ENCODE measurements at regions not wholly inside any gene's neighbourhood (a gene's known extent, or its start where the extent isn't known, plus 50 kb on each side); places are given as distances from the start of the nearest gene placed in this dataset.

GRCh38 chr14:85056267-85056666 is 473.7 kb upstream of the FLRT2 start:
- no peak for DNase-seq (ENCODE audit: low read depth, low spot score)
- ChIA-PET POLR2A (no interaction called here), CTCF (no interaction called here)
- no peaks in the 10 kb centered on the region for H3K27me3 ChIP-seq (ENCODE audit: control insufficient read depth, insufficient read depth, low read length)
- no peak overlapping the region for H3K27ac ChIP-seq (ENCODE audit: low read depth, low read length)
- TF ChIP-seq CTCF (IDR thresholded peaks at IDR 0.05; ENCODE audit: low read depth, low read length): no peak
- H3K4me3 ChIP-seq (ENCODE audit: low read depth, low read length): no peak overlapping the region
- no peaks in the 10 kb centered on the region for H3K9me3 ChIP-seq (ENCODE audit: control insufficient read depth, insufficient read depth, low read length)

GRCh38 chr14:85057221-85057620 is 472.7 kb upstream of the FLRT2 start:
- ChIA-PET POLR2A (no interaction called here), CTCF (interaction anchor here (0.7 kb wide), 1 partner anchor 479 kb away, joined by 3 read pairs; no protein-coding TSS in a partner anchor)
- Histone ChIP-seq H3K4me3 (ENCODE audit: low read depth, low read length) (no peak overlapping the region), H3K27ac (ENCODE audit: low read depth, low read length) (no peak overlapping the region), H3K9me3 (ENCODE audit: control insufficient read depth, insufficient read depth, low read length) (no peaks in the 10 kb centered on the region), H3K27me3 (ENCODE audit: control insufficient read depth, insufficient read depth, low read length) (no peaks in the 10 kb centered on the region)
- DNase-seq (ENCODE audit: low read depth, low spot score): no peak
- TF ChIP-seq CTCF (IDR thresholded peaks at IDR 0.05; ENCODE audit: low read depth, low read length): no peak

GRCh38 chr14:85058150-85058549 is 471.8 kb upstream of the FLRT2 start:
- Histone ChIP-seq H3K4me3 (ENCODE audit: low read depth, low read length) (no peak overlapping the region), H3K9me3 (ENCODE audit: control insufficient read depth, insufficient read depth, low read length) (no peaks in the 10 kb centered on the region), H3K27ac (ENCODE audit: low read depth, low read length) (no peak overlapping the region), H3K27me3 (ENCODE audit: control insufficient read depth, insufficient read depth, low read length) (no peaks in the 10 kb centered on the region)
- no peak for TF ChIP-seq CTCF (IDR thresholded peaks at IDR 0.05; ENCODE audit: low read depth, low read length)
- ChIA-PET POLR2A (no interaction called here), CTCF (no interaction called here)
- no peak for DNase-seq (ENCODE audit: low read depth, low spot score)

- POLR2A ChIA-PET: no interaction called here
- Histone ChIP-seq H3K4me3 (ENCODE audit: low read depth, low read length) (no peak overlapping the region), H3K27ac (ENCODE audit: low read depth, low read length) (no peak overlapping the region), H3K9me3 (ENCODE audit: control insufficient read depth, insufficient read depth, low read length) (no peaks in the 10 kb centered on the region), H3K27me3 (ENCODE audit: control insufficient read depth, insufficient read depth, low read length) (no peaks in the 10 kb centered on the region)
- DNase-seq (ENCODE audit: low read depth, low spot score): no peak
- no peak for TF ChIP-seq CTCF (IDR thresholded peaks at IDR 0.05; ENCODE audit: low read depth, low read length)
- CTCF ChIA-PET: interaction anchor here (0.6 kb wide), 1 partner anchor 552 kb away, joined by 3 read pairs; no protein-coding TSS in a partner anchor
Measured at GRCh38 chr14:85060121-85060520, 469.8 kb upstream of the FLRT2 start.

- Histone ChIP-seq H3K27ac (ENCODE audit: low read depth, low read length) (no peak overlapping the region), H3K9me3 (ENCODE audit: control insufficient read depth, insufficient read depth, low read length) (no peaks in the 10 kb centered on the region), H3K4me3 (ENCODE audit: low read depth, low read length) (no peak overlapping the region), H3K27me3 (ENCODE audit: control insufficient read depth, insufficient read depth, low read length) (no peaks in the 10 kb centered on the region)
- TF ChIP-seq CTCF (IDR thresholded peaks at IDR 0.05; ENCODE audit: low read depth, low read length): no peak
- CTCF ChIA-PET: no interaction called here
- POLR2A ChIA-PET: no interaction called here
- no peak for DNase-seq (ENCODE audit: low read depth, low spot score)
Measured at GRCh38 chr14:85061256-85061655, 468.7 kb upstream of the FLRT2 start.
